ENCODE measurements at regions not wholly inside any gene's neighbourhood (a gene's known extent, or its start where the extent isn't known, plus 50 kb on each side); places are given as distances from the start of the nearest gene placed in this dataset.

- H3K27ac ChIP-seq (ENCODE audit: low read depth, low read length, poor library complexity, severe bottlenecking), result no peak overlapping the region
- H3K36me3 ChIP-seq (ENCODE audit: insufficient read depth, low read length), result no peaks in the 10 kb centered on the region
- no peaks in the 10 kb centered on the region for H3K9me2 ChIP-seq (ENCODE audit: low read depth, low read length)
- no peaks in the 10 kb centered on the region for H3K4me1 ChIP-seq (ENCODE audit: insufficient read depth, low read length, severe bottlenecking)
- no peaks in the 10 kb centered on the region; the same call in 1 of the 2 replicates for H3K27me3 ChIP-seq (ENCODE audit: insufficient read depth, low read length)
- no peak for TF ChIP-seq EZH2 (IDR thresholded peaks at IDR 0.05; ENCODE audit: borderline replicate concordance, low read length)
- H3K4me3 ChIP-seq (ENCODE audit: low read depth, low read length, poor library complexity, severe bottlenecking), result no peak overlapping the region
- no peak overlapping the region for H2AFZ ChIP-seq (ENCODE audit: low read length)
- no peak overlapping the region for H3K4me2 ChIP-seq (ENCODE audit: low read length)
- no peaks in the 10 kb centered on the region for H3K9me3 ChIP-seq (ENCODE audit: low read length)
- H3K79me2 ChIP-seq (ENCODE audit: insufficient read depth, low read length), result no peaks in the 10 kb centered on the region
- no peaks in the 10 kb centered on the region for H4K20me1 ChIP-seq (ENCODE audit: insufficient read depth, low read length)
- H3F3A ChIP-seq (ENCODE audit: insufficient read depth, low read length), result no peaks in the 10 kb centered on the region
- no peak overlapping the region for H3K9ac ChIP-seq (ENCODE audit: low read length)
Measured at GRCh38 chr12:98053202-98053601, 462.2 kb upstream of the TMPO start.

- Histone ChIP-seq H4K20me1 (ENCODE audit: insufficient read depth, low read length) (no peaks in the 10 kb centered on the region), H3K9ac (ENCODE audit: low read length) (no peak overlapping the region), H3K4me1 (ENCODE audit: insufficient read depth, low read length, severe bottlenecking) (no peaks in the 10 kb centered on the region), H3K79me2 (ENCODE audit: insufficient read depth, low read length) (no peaks in the 10 kb centered on the region), H3K27me3 (ENCODE audit: insufficient read depth, low read length) (no peaks in the 10 kb centered on the region), H3K36me3 (ENCODE audit: insufficient read depth, low read length) (no peaks in the 10 kb centered on the region), H3K9me3 (ENCODE audit: low read length) (no peaks in the 10 kb centered on the region), H2AFZ (ENCODE audit: low read length) (no peak overlapping the region), H3K4me3 (ENCODE audit: low read depth, low read length, poor library complexity, severe bottlenecking) (no peak overlapping the region), H3K4me2 (ENCODE audit: low read length) (no peak overlapping the region), H3K27ac (ENCODE audit: low read depth, low read length, poor library complexity, severe bottlenecking) (no peak overlapping the region), H3F3A (ENCODE audit: insufficient read depth, low read length) (no peaks in the 10 kb centered on the region), H3K9me2 (ENCODE audit: low read depth, low read length) (no peaks in the 10 kb centered on the region)
- TF ChIP-seq EZH2 (IDR thresholded peaks at IDR 0.05; ENCODE audit: borderline replicate concordance, low read length) (no peak), CTCF (IDR thresholded peaks at IDR 0.05; ENCODE audit: low read length) (no peak)
Measured at GRCh38 chr12:98057701-98058100, 457.7 kb upstream of the TMPO start.

- no peaks in the 10 kb centered on the region for H3K4me1 ChIP-seq (ENCODE audit: insufficient read depth, low read length, severe bottlenecking)
- H4K20me1 ChIP-seq (ENCODE audit: insufficient read depth, low read length), result no peaks in the 10 kb centered on the region
- H3F3A ChIP-seq (ENCODE audit: insufficient read depth, low read length), result no peaks in the 10 kb centered on the region
- no peak overlapping the region for H3K4me2 ChIP-seq (ENCODE audit: low read length)
- H2AFZ ChIP-seq (ENCODE audit: low read length), result no peak overlapping the region
- no peak overlapping the region for H3K9ac ChIP-seq (ENCODE audit: low read length)
- no peaks in the 10 kb centered on the region for H3K9me2 ChIP-seq (ENCODE audit: low read depth, low read length)
- no peak overlapping the region for H3K4me3 ChIP-seq (ENCODE audit: low read depth, low read length, poor library complexity, severe bottlenecking)
- no peaks in the 10 kb centered on the region for H3K27me3 ChIP-seq (ENCODE audit: insufficient read depth, low read length)
- H3K79me2 ChIP-seq (ENCODE audit: insufficient read depth, low read length), result no peaks in the 10 kb centered on the region
- H3K27ac ChIP-seq (ENCODE audit: low read depth, low read length, poor library complexity, severe bottlenecking), result no peak overlapping the region
- H3K9me3 ChIP-seq (ENCODE audit: low read length), result no peaks in the 10 kb centered on the region
- no peak for TF ChIP-seq EZH2 (IDR thresholded peaks at IDR 0.05; ENCODE audit: borderline replicate concordance, low read length)
- no peak for TF ChIP-seq CTCF (IDR thresholded peaks at IDR 0.05; ENCODE audit: low read length)
- H3K36me3 ChIP-seq (ENCODE audit: insufficient read depth, low read length), result no peaks in the 10 kb centered on the region
Measured at GRCh38 chr12:98058213-98058612, 457.2 kb upstream of the TMPO start.

- Histone ChIP-seq H3K4me2 (ENCODE audit: low read length) (no peak overlapping the region), H3K27me3 (ENCODE audit: insufficient read depth, low read length) (no peaks in the 10 kb centered on the region), H3K4me3 (ENCODE audit: low read depth, low read length, poor library complexity, severe bottlenecking) (no peak overlapping the region), H3K36me3 (ENCODE audit: insufficient read depth, low read length) (no peaks in the 10 kb centered on the region), H3K9ac (ENCODE audit: low read length) (no peak overlapping the region), H3K9me2 (ENCODE audit: low read depth, low read length) (no peaks in the 10 kb centered on the region), H3K79me2 (ENCODE audit: insufficient read depth, low read length) (no peaks in the 10 kb centered on the region), H3K27ac (ENCODE audit: low read depth, low read length, poor library complexity, severe bottlenecking) (no peak overlapping the region), H3F3A (ENCODE audit: insufficient read depth, low read length) (no peaks in the 10 kb centered on the region), H3K4me1 (ENCODE audit: insufficient read depth, low read length, severe bottlenecking) (no peaks in the 10 kb centered on the region), H4K20me1 (ENCODE audit: insufficient read depth, low read length) (no peaks in the 10 kb centered on the region), H3K9me3 (ENCODE audit: low read length) (no peaks in the 10 kb centered on the region), H2AFZ (ENCODE audit: low read length) (no peak overlapping the region)
- no peak for TF ChIP-seq EZH2 (IDR thresholded peaks at IDR 0.05; ENCODE audit: borderline replicate concordance, low read length)
- TF ChIP-seq CTCF (IDR thresholded peaks at IDR 0.05; ENCODE audit: low read length), result no peak
Measured at GRCh38 chr12:98058838-98059237, 456.6 kb upstream of the TMPO start.
